T-helper 9 cell (primary cell): ENCODE measurements at regions not wholly inside any gene's neighbourhood (a gene's known extent, or its start where the extent isn't known, plus 50 kb on each side); places are given as distances from the start of the nearest gene placed in this dataset.
A peak's percentile ranks its signal among the peaks of the same experiment; 100 is the strongest.

ENCODE experiments used
- DNase-seq: peaks from one replicate; pipeline ENCODE4 v3.0.0-alpha.2; 2020

GRCh38 chr2:204110338-204110741 lies 173.8 kb downstream of the ICOS start:
- DNase-seq = peak; percentile 31

GRCh38 chr2:204110751-204111516 lies 174.4 kb downstream of the ICOS start:
- DNase-seq = no peak

- no peak for DNase-seq
These were observed 175.7 kb downstream of the ICOS start for GRCh38 chr2:204112084-204112770.

- no peak for DNase-seq
These were observed 178.0 kb downstream of the ICOS start for GRCh38 chr2:204114295-204115136.

- DNase-seq = no peak
These were observed 178.8 kb downstream of the ICOS start for GRCh38 chr2:204115137-204116056.

GRCh38 chr2:204116159-204116792 lies 179.7 kb downstream of the ICOS start:
- DNase-seq = no peak

DNA sequence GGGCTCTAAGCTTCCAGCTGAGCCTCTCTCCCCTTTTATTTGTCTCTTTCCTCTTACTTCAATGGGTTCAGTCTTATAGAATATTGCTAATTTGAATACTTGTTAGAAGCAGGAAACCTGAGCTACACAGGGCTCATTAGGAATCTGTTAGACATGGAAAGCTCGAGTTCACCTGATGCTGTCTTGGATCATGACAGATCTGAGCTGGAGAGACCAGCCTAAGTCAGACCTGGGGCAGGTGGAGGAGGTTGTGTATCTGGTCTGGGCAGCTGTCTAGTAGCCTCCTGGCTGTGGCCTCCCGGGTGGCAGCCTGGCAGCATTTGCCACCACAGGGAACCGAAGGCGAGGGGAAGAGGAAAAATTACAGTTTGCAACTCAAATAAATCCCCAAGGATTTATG lies 185.9 kb downstream of the ICOS start:
- DNase-seq = no peak

DNA sequence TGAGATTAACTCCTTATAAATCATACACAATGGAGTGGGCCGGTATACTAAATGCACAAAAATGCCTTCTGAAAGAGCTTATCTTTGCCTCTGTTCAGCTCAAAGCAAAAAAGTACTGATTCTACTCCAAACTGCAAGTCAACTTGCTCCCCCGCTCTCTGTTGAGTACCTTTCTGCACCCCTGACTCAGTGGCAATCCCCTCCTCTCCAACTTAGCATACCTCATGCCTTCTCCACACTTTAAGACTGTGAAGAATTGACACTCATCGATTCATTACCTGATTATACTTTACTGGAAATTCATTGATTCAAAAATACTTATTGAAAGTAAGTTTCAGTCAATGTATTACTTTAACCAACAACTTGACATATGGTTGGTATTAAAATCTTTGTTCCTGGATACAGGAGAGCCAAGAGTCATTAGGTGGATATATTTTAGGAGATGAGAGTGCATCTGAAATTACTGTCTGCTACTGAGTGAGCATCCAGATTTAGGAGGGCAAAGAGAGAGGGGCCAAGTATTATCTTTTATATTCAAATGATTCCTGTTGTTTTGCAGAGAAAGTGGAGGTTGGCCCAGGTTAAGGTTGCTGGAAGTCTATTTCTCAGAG lies 187.7 kb downstream of the ICOS start:
- DNase-seq = no peak

GRCh38 chr2:204126705-204127104 lies 190.1 kb downstream of the ICOS start:
- DNase-seq = no peak

GRCh38 chr2:204127238-204127637 lies 190.7 kb downstream of the ICOS start:
- DNase-seq = no peak

GRCh38 chr2:204129591-204130294 lies 193.2 kb downstream of the ICOS start:
- no peak for DNase-seq

DNA sequence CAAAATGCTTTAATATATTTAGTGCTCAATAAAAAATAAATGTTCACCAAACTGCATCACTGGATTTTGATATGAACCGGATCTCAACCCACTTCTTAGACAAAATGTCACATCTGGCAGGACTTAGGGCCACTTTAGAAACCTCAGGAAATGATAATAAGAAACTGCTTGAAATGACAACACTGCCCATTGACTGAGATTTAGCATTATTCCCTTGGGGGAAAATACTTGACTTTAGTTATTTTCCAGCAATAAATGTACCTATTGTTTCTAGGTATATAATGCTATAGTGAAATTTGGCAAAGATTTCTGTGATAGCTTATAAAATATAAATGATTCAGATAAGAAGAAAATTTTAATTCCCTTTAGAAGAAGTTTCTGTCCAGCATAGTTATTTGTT lies 195.1 kb downstream of the ICOS start:
- DNase-seq = no peak

- DNase-seq = no peak
These were observed 196.9 kb downstream of the ICOS start for GRCh38 chr2:204133476-204133875.

GRCh38 chr2:204134421-204134820 lies 197.9 kb downstream of the ICOS start:
- DNase-seq = no peak

- DNase-seq = no peak
These were observed 199.2 kb downstream of the ICOS start for GRCh38 chr2:204135752-204136151.

GRCh38 chr2:204138206-204138605 lies 201.6 kb downstream of the ICOS start:
- no peak for DNase-seq

DNA sequence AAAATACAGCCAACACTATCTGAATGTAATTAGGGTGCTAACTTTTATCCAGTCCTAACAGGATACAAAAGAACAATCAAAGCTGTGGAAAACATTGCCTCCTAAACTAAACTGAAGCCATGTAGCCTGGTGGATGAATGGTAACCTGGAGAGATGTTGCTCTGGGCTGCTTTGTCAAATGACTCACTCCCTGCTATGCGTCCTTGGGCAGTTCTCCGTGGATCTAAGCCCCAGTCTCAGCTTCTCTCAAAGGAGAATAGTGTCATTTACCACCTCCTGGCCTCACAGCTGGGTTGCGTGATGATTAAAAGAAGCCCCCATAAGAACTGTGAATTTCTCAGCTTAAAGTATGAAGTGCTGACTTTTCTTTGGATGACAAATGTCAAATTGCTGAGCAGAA lies 203.7 kb downstream of the ICOS start:
- DNase-seq = no peak

GRCh38 chr2:204143216-204144014 lies 206.9 kb downstream of the ICOS start:
- no peak for DNase-seq

DNA sequence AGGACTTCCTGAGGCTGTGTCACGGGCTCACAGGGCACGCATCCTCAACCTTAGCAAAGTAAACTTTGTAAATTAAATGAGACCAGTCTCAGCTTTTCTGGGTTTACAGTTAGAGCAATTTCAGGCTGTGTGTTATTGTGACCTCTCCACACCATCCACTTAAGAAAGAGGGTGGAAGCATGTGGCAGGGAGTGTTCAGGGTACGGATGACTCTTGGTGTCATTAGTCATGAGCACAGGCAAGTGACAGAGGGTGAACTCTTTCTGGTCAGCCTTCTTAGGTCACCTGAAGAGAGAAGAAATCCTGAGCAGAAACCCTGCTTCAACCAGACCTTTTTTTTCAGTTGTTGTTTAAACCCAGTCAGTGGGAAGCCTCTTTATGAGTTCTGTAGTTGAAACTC lies 207.9 kb downstream of the ICOS start:
- DNase-seq = no peak

- peak; percentile 57 for DNase-seq
These were observed 208.7 kb downstream of the ICOS start for GRCh38 chr2:204145263-204145751.
